Heart left ventricle (tissue), 16 donors: ENCODE measurements at regions not wholly inside any gene's neighbourhood (a gene's known extent, or its start where the extent isn't known, plus 50 kb on each side); places are given as distances from the start of the nearest gene placed in this dataset.

Experiments
- ATAC-seq, 4 donors: fragments of 200-7000 bp; cut with Tn5 transposase; one replicate each; pipeline ENCODE4 v1.9.1; 2020 to 2022; ENCODE audit warnings: moderate library complexity in 4 of 4, mild to moderate bottlenecking in 3 of 4, moderate number of reproducible peaks in 1 of 4
- DNase-seq, 5 donors: peaks; one replicate each; pipeline ENCODE4 v3.0.0-alpha.2; 2020
- H3K27ac ChIP-seq, 12 donors: fragments of 200-600 bp; sonication (generic) in 4 of 12; one replicate each; pipeline versions ENCODE4 v1.5.0 to v1.8.0; 2016 to 2022; ENCODE audit warnings: mild to moderate bottlenecking in 2 of 12
- H3K27me3 ChIP-seq, 9 donors: fragments of 200-600 bp; sonication (generic) in 2 of 9; one replicate each; pipeline versions ENCODE4 v1.5.1 to v1.8.0; 2016 to 2022; ENCODE audit warnings: mild to moderate bottlenecking in 3 of 9
- H3K36me3 ChIP-seq, 9 donors: fragments of 200-600 bp; sonication (generic) in 2 of 9; one replicate each; pipeline versions ENCODE4 v1.5.0 to v1.8.0; 2018 to 2022; ENCODE audit warnings: mild to moderate bottlenecking in 2 of 9
- H3K4me1 ChIP-seq, 12 donors: fragments of 200-600 bp; sonication (generic) in 4 of 12; one replicate each; pipeline versions ENCODE4 v1.5.0 to v1.8.0; 2016 to 2022; ENCODE audit warnings: mild to moderate bottlenecking in 3 of 12
- H3K4me3 ChIP-seq, 12 donors: fragments of 200-600 bp; sonication (generic) in 4 of 12; one replicate each; pipeline versions ENCODE4 v1.5.0 to v1.8.0; 2017 to 2022; ENCODE audit warnings: mild to moderate bottlenecking in 9 of 12, moderate library complexity in 4 of 12
- H3K9me3 ChIP-seq, 12 donors: fragments of 200-600 bp; sonication (generic) in 4 of 12; one replicate each; pipeline versions ENCODE4 v1.5.0 to v1.8.0; 2016 to 2022; ENCODE audit warnings: mild to moderate bottlenecking in 1 of 12
- CTCF ChIP-seq, 12 donors: fragments of 200-600 bp; sonication (generic) in 4 of 12; IDR thresholded peaks; one replicate each; pipeline versions ENCODE4 v1.5.0 to v1.8.0; 2018 to 2022; ENCODE audit warnings: antibody characterized with exemption in 12 of 12, mild to moderate bottlenecking in 5 of 12
- POLR2A ChIP-seq, 2 donors: fragments of 450-650 bp; IDR thresholded peaks; one replicate each; pipeline ENCODE4 v1.6.1; 2017; ENCODE audit warnings: antibody characterized with exemption in 2 of 2, mild to moderate bottlenecking in 2 of 2, moderate library complexity in 2 of 2
- WGBS, 4 donors: extraction: QIAGEN DNeasy Blood & Tissue Kit in 2 of 4; methylation state at CpG; one replicate each; pipeline versions ENCODE4 v1.1.5 to v1.1.7; 2013 to 2018; 5-methylcytosine and 5-hydroxymethylcytosine counted together
- intact Hi-C, 10 donors: fragments of 100-400 bp; cut with DNase I; formaldehyde crosslinking; loops; one replicate each; pipeline versions ENCODE4 v1.11.1 to v1.14.2; 2022
- donor health status: ischemic (EF 13 %, LVEDD 7.1; RV severe dilation, severe dysfunction).
- donor health status: healthy with polysubstance abuse.
- donor health status: DM: no; HTN: yes; CAD: no.
- donor health status: DM: no; HTN: no; CAD: no.
- donor health status: ischemic (EF 25% LVEDD 6.9; RV normal size, moderate dysfunction).
- donor health status: ischemic (EF 25% LVEDD 5.7; RV mildly dilated, moderate dysfunction).
- donor health status: healthy.
- donor health status: DM: yes; HTN: yes; CAD: no.
- donor health status: ischemic (EF 35%, LVEDD 5.7; RV mildly dilated, moderate dysfunction).
- donor health status: nonischemic (EF 11% LVEDD 7.7; RV severe dilation, severe dysfunction).
- donor health status: DM: yes; HTN: yes; CAD: no.
- donor health status: PGD.
- donor health status: ischemic (EF 29% LVEDD 5.4; RV normal size, mild dysfunction).
- donor health status: nonischemic (EF 23%, LVEDD 6.1; RV moderate dilation, normal function).

- intact Hi-C loops, result no loop called here
- H3K36me3 ChIP-seq, result no peaks in the 10 kb centered on the region
- ATAC-seq, result no peak
- no peak overlapping the region for H3K4me3 ChIP-seq
- H3K4me1 ChIP-seq, result no peaks in the 10 kb centered on the region
- H3K27me3 ChIP-seq, result no peaks in the 10 kb centered on the region
- 66 to 86% (median 71%) methylated on average over 7 of the region's 7 CpGs for WGBS, 4 donors
- H3K27ac ChIP-seq, result no peak overlapping the region
- no peak for DNase-seq
- no peaks in the 10 kb centered on the region for H3K9me3 ChIP-seq
- no peak for TF ChIP-seq CTCF (IDR thresholded peaks at IDR 0.05)
- TF ChIP-seq POLR2A (IDR thresholded peaks at IDR 0.05), result no peak
Measured at GRCh38 chr17:70374496-70374895, 205.2 kb downstream of the KCNJ2 start.

GRCh38 chr17:70375406-70375805 is 206.1 kb downstream of the KCNJ2 start:
- intact Hi-C loops, result no loop called here
- Histone ChIP-seq H3K27ac (no peak overlapping the region), H3K27me3 (no peaks in the 10 kb centered on the region), H3K4me1 (no peaks in the 10 kb centered on the region), H3K4me3 (no peak overlapping the region), H3K36me3 (no peaks in the 10 kb centered on the region), H3K9me3 (no peaks in the 10 kb centered on the region)
- DNase-seq, result no peak
- no peak for ATAC-seq
- WGBS, 4 donors, result 79 to 95% (median 86%) methylated on average over 1 of the region's 1 CpG
- TF ChIP-seq POLR2A (IDR thresholded peaks at IDR 0.05) (no peak), CTCF (IDR thresholded peaks at IDR 0.05) (no peak)

GRCh38 chr17:70375813-70376770 is 206.8 kb downstream of the KCNJ2 start:
- ATAC-seq, result no peak
- no peak overlapping the region for H3K4me3 ChIP-seq
- no peaks in the 10 kb centered on the region for H3K9me3 ChIP-seq
- no peak overlapping the region for H3K27ac ChIP-seq
- no peak for DNase-seq
- no peaks in the 10 kb centered on the region for H3K36me3 ChIP-seq
- TF ChIP-seq POLR2A (IDR thresholded peaks at IDR 0.05) (no peak), CTCF (IDR thresholded peaks at IDR 0.05) (no peak)
- H3K27me3 ChIP-seq, result no peaks in the 10 kb centered on the region
- WGBS, 4 donors, result 84 to 93% (median 90%) methylated on average over 4 of the region's 4 CpGs
- no peaks in the 10 kb centered on the region for H3K4me1 ChIP-seq
- intact Hi-C loops, result no loop called here

- H3K4me1 ChIP-seq, result no peaks in the 10 kb centered on the region
- TF ChIP-seq POLR2A (IDR thresholded peaks at IDR 0.05), result no peak
- no peak for TF ChIP-seq CTCF (IDR thresholded peaks at IDR 0.05)
- 46 to 55% (median 52%) methylated on average over 4 of the region's 4 CpGs for WGBS, 4 donors
Measured at GRCh38 chr17:70377654-70378053, 208.3 kb downstream of the KCNJ2 start.

More at GRCh38 chr17:70377654-70378053, 208.3 kb downstream of the KCNJ2 start:
- DNase-seq (no peak), ATAC-seq (no peak)
- intact Hi-C loops, result no loop called here
- no peaks in the 10 kb centered on the region for H3K36me3 ChIP-seq
- no peak overlapping the region for H3K4me3 ChIP-seq
- no peak overlapping the region for H3K27ac ChIP-seq
- H3K9me3 ChIP-seq, result no peaks in the 10 kb centered on the region
- no peaks in the 10 kb centered on the region for H3K27me3 ChIP-seq
